ENCODE measurements at regions not wholly inside any gene's neighbourhood (a gene's known extent, or its start where the extent isn't known, plus 50 kb on each side); places are given as distances from the start of the nearest gene placed in this dataset.

DNA sequence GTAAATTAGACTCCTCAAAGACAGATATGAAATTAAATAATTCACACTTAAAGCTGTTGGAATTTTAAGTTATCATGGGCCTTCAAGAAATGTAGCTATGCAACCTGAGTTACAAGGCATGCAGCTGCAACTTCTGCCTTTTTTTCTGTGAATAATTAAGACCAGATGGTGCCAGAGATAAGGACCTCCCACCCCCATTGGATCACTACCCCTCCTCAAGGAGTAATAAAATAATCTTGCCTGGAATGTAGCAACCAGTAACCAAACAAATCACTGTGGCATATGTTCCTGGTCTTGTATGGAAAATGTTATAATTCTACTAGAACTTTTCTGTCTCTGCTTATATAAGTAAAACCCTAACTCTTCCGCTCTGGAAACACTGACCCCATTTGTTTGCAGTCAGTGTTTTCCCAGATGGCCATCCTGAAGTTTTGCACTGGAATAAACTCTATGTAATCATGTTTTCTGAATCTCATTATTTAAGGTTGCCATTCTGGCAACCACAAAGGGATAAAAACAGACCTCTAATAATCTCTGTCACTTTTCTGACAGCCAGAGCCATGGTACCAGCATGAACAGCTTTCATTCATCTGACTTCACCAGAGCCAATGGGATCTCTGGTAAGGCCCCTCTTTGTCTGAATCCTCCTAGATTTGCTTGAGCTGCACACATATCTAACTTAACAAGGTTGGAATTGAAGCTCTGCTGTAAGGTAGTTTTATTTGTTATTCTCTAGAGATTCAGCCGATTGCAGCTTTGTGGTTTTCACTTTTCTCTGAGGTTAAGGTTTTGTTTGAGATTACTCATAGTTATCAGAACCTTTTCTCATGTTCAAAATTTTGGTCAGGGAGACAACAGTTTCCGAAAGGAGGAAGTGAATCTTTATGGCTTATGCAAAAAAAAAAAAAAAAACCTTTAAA, 274.6 kb downstream of the NAF1 start:
- WGBS, 3 donors = 62 to 72% (median 67%) methylated on average over 3 of the region's 3 CpGs

DNA sequence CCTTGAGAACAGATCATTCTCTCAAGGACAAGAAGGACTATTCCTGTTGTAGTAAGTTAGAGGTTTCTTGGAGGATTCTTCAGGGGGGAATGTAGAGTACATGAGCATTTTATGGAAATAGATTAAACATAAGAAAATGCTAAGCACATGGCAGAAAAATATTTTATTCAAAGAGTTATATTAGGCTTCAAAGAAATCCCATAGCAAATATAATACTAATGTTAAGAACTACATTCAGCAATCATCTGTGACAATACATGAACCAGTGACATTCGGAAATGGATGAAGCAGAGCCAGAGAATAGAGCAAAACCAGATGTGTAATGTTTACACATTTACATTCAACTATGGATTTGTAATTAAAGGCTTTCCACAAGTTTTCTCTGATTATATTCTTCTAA, 288.6 kb downstream of the NAF1 start:
- Histone ChIP-seq H3K4me1 (ENCODE audit: insufficient read depth) (no peaks in the 10 kb centered on the region), H3K4me3 (no peak overlapping the region), H3K36me3 (no peaks in the 10 kb centered on the region), H3K9me3 (no peaks in the 10 kb centered on the region), H3K27me3 (no peaks in the 10 kb centered on the region), H3K27ac (no peak overlapping the region)
- WGBS, 3 donors = 58 to 76% (median 66%) methylated on average over 1 of the region's 1 CpG
- TF ChIP-seq, protein P1, sequence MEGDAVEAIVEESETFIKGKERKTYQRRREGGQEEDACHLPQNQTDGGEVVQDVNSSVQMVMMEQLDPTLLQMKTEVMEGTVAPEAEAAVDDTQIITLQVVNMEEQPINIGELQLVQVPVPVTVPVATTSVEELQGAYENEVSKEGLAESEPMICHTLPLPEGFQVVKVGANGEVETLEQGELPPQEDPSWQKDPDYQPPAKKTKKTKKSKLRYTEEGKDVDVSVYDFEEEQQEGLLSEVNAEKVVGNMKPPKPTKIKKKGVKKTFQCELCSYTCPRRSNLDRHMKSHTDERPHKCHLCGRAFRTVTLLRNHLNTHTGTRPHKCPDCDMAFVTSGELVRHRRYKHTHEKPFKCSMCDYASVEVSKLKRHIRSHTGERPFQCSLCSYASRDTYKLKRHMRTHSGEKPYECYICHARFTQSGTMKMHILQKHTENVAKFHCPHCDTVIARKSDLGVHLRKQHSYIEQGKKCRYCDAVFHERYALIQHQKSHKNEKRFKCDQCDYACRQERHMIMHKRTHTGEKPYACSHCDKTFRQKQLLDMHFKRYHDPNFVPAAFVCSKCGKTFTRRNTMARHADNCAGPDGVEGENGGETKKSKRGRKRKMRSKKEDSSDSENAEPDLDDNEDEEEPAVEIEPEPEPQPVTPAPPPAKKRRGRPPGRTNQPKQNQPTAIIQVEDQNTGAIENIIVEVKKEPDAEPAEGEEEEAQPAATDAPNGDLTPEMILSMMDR (IDR thresholded peaks at IDR 0.05) = no peak
- TF ChIP-seq POLR2A (IDR thresholded peaks at IDR 0.05) = no peak
- no peak for TF ChIP-seq EP300 (IDR thresholded peaks at IDR 0.05)
- intact Hi-C loops (cut with DNase I) = no loop called here
- no peak for DNase-seq

More for the DNA sequence above, 274.6 kb downstream of the NAF1 start:
- Histone ChIP-seq H3K36me3 (no peaks in the 10 kb centered on the region), H3K27me3 (no peaks in the 10 kb centered on the region), H3K4me1 (ENCODE audit: insufficient read depth) (no peaks in the 10 kb centered on the region), H3K9me3 (no peaks in the 10 kb centered on the region), H3K4me3 (no peak overlapping the region), H3K27ac (no peak overlapping the region)
- TF ChIP-seq, protein P1 (IDR thresholded peaks at IDR 0.05) = no peak
- TF ChIP-seq POLR2A (IDR thresholded peaks at IDR 0.05) (no peak), EP300 (IDR thresholded peaks at IDR 0.05) (no peak)
- intact Hi-C loops (cut with DNase I) = no loop called here
- no peak for DNase-seq

DNA sequence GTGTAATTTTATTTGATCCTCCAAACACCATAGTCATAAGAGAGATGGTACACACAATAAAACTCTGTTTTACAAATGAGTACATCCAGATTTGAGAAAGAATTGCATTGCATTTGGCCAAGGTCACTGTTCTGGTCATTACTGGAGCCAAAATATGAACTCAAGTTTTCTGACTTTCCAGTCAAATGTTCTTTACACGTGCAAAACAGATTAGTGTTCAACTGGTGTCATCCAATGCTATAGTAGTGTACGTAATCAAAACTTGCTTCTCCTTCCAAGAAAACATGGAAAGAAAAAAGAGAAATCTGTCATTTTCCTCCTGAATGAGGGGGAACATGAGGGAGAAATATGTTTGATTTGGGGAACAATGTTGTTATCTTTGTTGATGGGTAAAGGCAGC, 291.9 kb downstream of the NAF1 start:
- Histone ChIP-seq H3K4me1 (ENCODE audit: insufficient read depth) (no peaks in the 10 kb centered on the region), H3K36me3 (no peaks in the 10 kb centered on the region), H3K4me3 (no peak overlapping the region), H3K27me3 (no peaks in the 10 kb centered on the region), H3K27ac (no peak overlapping the region), H3K9me3 (no peaks in the 10 kb centered on the region)
- intact Hi-C loops (cut with DNase I) = no loop called here
- no peak for DNase-seq
- WGBS, 3 donors = 39 to 63% (median 51%) methylated on average over 2 of the region's 2 CpGs
- TF ChIP-seq, protein P1 (IDR thresholded peaks at IDR 0.05) = no peak
- TF ChIP-seq EP300 (IDR thresholded peaks at IDR 0.05) = no peak
- no peak for TF ChIP-seq POLR2A (IDR thresholded peaks at IDR 0.05)

DNA sequence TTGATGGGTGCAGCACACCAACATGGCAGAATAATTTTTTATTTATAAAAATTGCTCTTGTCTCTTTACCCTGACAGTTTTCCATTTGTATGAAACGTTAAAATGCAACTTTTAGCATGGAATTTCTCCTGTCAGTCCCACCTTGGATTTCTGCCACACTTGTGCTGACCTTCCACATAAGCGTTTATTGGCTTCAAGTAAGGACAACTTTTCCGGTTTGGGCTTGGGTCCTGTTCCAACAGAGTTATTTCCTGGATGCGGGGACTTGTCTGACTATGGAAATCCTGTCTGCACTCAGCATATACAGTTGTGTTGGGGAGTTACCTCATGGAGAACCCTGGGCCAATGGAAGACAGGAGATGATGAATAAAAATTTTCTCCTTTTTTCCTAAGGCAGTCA, 294.7 kb downstream of the NAF1 start:
- no peaks in the 10 kb centered on the region for H3K4me1 ChIP-seq (ENCODE audit: insufficient read depth)
- TF ChIP-seq POLR2A (IDR thresholded peaks at IDR 0.05) (no peak), EP300 (IDR thresholded peaks at IDR 0.05) (no peak)
- TF ChIP-seq, protein P1 (IDR thresholded peaks at IDR 0.05) = no peak
- no peak overlapping the region for H3K27ac ChIP-seq
- DNase-seq = no peak
- 48 to 62% (median 50%) methylated on average over 4 of the region's 4 CpGs for WGBS, 3 donors
- intact Hi-C loops (cut with DNase I) = no loop called here
- H3K36me3 ChIP-seq = no peaks in the 10 kb centered on the region
- no peaks in the 10 kb centered on the region for H3K27me3 ChIP-seq
- no peaks in the 10 kb centered on the region for H3K9me3 ChIP-seq
- H3K4me3 ChIP-seq = no peak overlapping the region
